T-helper 2 cell (primary cell): ENCODE measurements at regions not wholly inside any gene's neighbourhood (a gene's known extent, or its start where the extent isn't known, plus 50 kb on each side); places are given as distances from the start of the nearest gene placed in this dataset.

Source experiments
- DNase-seq, 5 experiments: peaks; one replicate each; pipeline versions ENCODE4 v3.0.0 to v3.0.0-alpha.2; 2012 to 2022

GRCh38 chr6:65908065-65908464 is 201.0 kb upstream of the EYS start:
- no peak for DNase-seq

- DNase-seq = no peak
Observed at GRCh38 chr6:65903992-65904391, 197.0 kb upstream of the EYS start.

GRCh38 chr6:65900928-65901327 is 193.9 kb upstream of the EYS start:
- no peak for DNase-seq

- DNase-seq = no peak
Observed at GRCh38 chr6:65896140-65896539, 189.1 kb upstream of the EYS start.

GRCh38 chr6:65876668-65877067 is 169.6 kb upstream of the EYS start:
- DNase-seq = no peak

DNA sequence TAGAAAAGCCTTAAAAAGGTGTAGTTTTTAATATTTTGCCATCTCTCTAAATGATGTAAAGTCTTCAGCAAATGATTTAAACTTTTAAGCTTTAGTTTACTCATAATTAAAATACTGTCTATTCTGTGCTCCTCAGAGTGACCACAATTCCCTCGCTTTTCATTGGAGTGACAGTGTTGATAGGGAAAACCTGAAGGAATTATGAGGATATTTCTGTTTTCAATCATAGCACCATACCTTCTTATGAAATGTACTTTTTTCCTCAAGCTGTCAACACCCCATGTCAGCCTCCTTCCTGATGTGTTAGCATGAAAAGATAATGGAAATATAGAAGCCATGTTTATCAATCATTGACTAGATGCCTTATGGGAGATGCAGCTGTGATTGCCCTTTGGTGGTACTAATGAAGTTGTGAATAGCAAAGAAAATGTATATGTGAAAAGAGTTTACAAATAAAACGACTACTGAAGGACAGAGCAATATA is 145.4 kb upstream of the EYS start:
- no peak for DNase-seq

DNA sequence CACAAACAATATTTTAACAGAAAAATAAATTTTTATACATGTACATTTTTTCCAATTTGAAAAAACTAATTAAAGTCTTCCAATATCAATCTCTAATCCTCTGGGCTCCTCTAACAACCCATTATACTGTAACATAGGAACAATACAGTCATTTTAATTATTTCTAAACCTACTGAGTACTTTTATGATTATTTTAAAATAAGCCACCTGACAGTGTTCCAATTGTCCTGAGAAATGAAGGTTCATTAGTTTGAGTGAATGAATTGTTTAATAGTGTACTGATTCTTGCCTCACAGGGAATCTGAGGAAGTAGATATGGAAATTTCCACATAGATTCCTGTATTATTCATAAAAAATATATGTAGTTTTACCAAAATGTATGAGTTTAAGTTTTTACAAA is 123.1 kb upstream of the EYS start:
- DNase-seq = no peak

DNA sequence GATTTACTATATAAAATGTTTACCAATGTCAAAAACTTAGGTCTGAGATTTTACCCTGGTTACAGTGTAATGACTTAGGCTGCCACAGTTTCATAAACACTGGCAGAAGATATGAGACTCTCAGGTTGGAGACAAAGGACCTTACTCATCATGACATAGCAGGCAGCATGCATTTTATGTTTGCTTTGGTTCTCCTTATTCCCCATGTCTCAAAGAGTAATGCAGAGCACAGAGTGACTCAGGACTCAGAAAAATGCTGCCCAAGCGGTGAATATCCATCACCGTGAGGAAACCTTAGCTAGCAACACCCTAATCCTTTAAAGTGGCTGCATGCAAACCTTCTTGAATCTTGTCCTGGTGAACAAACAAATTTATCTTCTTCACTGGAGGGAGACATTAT is 112.1 kb upstream of the EYS start:
- no peak for DNase-seq

GRCh38 chr6:65818576-65818975 is 111.5 kb upstream of the EYS start:
- DNase-seq = no peak

DNA sequence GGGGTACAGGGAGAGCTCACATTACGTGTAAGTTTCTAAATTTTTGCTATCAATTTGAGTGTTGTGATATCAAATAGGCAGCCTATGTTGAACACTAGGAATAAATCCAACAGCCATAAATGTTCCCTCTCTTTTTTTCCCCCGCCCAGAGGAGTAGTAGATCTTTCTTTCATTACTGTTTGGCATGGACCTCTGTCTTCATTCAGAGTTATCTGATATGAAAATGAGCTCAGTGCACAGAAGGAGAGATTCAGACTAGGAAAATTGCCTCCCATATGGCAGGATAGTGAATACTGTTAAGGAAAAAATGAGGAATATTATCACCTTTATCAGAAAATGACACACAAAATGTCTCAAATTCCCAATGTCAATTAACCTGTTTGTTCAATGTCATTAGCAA is 110.0 kb upstream of the EYS start:
- no peak for DNase-seq

DNA sequence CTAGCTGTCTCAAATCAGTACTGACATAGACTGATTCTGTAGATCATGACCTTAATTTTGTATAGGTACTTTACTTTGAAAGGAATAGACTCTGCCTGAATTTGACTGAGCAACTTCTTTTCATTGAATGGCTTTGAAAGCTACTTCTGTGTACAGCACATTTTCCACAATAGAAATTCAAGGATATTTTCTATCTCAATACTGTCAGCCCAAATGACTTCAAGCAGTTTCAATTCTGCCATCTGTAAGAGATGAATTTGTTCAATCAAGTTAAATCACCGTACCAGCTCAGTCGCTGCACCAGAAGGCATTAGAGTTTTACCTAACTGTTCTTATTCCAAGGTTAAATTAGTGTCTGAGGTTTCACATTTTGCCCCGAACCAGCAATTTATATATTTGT is 107.0 kb upstream of the EYS start:
- no peak for DNase-seq

- no peak for DNase-seq
Observed at GRCh38 chr6:65803186-65803585, 96.2 kb upstream of the EYS start.

GRCh38 chr6:65799389-65799788 is 92.4 kb upstream of the EYS start:
- DNase-seq = no peak

GRCh38 chr6:65798280-65799014 is 91.4 kb upstream of the EYS start:
- no peak for DNase-seq

DNA sequence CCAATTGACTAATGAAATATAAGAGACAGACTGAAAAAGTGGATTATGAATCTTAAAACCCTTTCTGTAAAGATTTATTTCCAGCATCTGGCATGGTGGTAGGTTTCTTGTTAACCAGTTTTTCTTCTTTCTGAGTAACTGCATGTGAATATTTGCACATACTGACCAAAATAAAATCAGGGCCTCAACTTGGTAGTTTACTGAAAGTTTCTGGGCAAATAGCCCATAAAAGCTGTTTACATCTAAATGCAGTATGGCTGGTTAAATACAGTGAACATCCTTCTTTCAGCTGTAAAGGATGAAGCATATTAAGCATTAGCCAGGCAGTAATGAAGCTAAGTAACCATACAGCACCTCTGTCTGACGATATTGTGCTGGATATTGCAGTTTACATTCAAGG is 83.6 kb upstream of the EYS start:
- DNase-seq = no peak

- DNase-seq = peak in 1 of 5 experiments; percentile 1
Observed at GRCh38 chr6:65787787-65788186, 80.8 kb upstream of the EYS start.

GRCh38 chr6:65786815-65787214 is 79.8 kb upstream of the EYS start:
- DNase-seq = no peak

GRCh38 chr6:65780691-65781090 is 73.7 kb upstream of the EYS start:
- no peak for DNase-seq

- DNase-seq = no peak
Observed at GRCh38 chr6:65776332-65776731, 69.3 kb upstream of the EYS start.

DNA sequence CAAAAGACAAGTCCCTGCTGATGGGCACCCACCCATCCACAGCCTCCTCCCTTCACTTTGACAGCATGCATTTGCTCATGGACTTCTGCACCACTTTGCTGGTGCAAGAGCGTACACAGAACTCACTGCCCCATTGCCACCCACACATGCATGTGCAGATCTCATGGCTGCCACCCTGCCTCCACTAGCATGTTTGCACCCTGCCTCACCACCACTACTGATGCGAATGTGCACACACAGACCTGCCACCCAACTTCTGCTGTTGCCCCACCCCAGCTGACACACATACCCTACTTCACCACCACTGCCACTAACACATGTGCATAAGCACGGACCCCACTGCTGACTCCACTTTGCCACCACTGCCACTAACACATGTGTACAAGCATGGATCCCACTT is 64.9 kb upstream of the EYS start:
- DNase-seq = no peak

- no peak for DNase-seq
Observed at GRCh38 chr6:65761890-65762289, 54.9 kb upstream of the EYS start.

DNA sequence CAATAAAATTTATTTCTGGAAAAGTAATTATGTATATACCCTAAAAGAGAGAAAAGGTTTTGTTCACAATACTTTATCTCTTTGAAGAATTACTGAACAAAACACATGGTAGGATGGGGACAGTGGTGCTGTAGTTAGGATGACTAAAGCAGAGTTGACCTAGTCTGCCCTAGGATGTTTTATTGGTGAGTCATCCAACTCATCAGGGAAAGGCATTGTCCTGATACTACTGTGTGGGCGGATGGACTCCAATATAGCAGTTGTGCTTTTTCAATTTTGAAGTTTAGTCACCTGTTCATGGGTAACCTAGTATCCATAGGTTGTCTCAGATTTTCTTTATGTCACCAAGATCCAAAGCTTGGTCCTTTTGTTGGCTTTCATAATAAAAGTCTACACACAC is 53.3 kb upstream of the EYS start:
- DNase-seq = no peak
